ENCODE measurements at regions not wholly inside any gene's neighbourhood (a gene's known extent, or its start where the extent isn't known, plus 50 kb on each side); places are given as distances from the start of the nearest gene placed in this dataset.

DNA sequence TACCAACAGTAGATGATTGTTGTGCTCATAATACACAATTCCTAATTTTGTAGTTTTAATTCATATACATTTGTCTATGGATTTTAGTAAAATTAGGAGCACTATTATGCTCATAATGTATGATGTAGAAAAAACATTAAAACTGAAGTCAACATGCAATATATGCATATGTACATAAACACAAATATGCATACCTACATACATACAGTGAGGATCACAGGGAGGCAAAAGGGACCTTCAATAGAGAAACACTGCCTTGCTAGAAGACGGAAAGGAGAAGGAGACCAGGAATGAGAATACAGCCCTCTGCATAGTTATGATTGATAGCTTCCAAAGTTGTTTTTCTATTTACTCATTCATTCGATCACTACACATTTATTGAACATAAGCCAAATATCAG, 606.5 kb downstream of the LMO4 start:
- 73 to 74% methylated on average over 2 of the region's 2 CpGs for WGBS, 2 donors
- no peak overlapping the region for H3K27ac ChIP-seq
- no peak for DNase-seq
- TF ChIP-seq CTCF (IDR thresholded peaks at IDR 0.05) (no peak), POLR2A (IDR thresholded peaks at IDR 0.05) (no peak)
- H3K4me3 ChIP-seq = no peak overlapping the region
- no peaks in the 10 kb centered on the region for H3K27me3 ChIP-seq
- no peaks in the 10 kb centered on the region for H3K4me1 ChIP-seq
- intact Hi-C loops (cut with DNase I) = no loop called here
- no peaks in the 10 kb centered on the region for H3K9me3 ChIP-seq
- no peaks in the 10 kb centered on the region for H3K36me3 ChIP-seq (replicated peaks in 1 of 2; ENCODE audit: insufficient read depth in 1 of 2, low read depth in 2 of 2)
- no peak for ATAC-seq

DNA sequence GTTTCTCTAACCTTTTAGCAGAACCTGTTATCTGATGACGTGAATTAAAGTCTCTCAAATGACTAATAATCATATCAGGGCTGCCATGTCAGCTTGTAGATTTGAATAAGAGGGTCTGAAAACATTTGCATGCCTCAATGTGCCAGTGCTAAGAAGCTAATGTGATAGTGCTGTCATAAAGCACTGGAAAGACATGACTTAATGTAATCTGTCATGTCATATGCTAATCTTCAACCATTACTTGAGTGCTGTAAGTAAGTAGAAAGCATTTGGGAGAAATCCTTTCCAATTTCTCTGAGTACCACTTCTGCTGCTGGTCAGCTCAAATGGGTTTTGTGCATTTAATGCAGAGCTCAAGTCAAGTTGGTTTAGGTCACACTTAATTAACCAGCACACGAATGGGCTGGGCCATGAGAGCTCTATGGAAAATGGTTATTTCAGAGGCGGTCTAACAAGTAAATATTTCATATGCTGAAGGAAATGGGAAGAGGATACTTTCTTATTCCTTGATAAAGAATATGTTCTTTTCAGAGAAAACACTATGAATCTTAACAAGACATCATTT, 609.2 kb downstream of the LMO4 start:
- no peak for TF ChIP-seq CTCF (IDR thresholded peaks at IDR 0.05)
- no peak for TF ChIP-seq POLR2A (IDR thresholded peaks at IDR 0.05)
- WGBS, 2 donors = 67 to 73% methylated on average over 3 of the region's 3 CpGs
- intact Hi-C loops (cut with DNase I) = no loop called here
- H3K4me1 ChIP-seq = no peaks in the 10 kb centered on the region
- H3K9me3 ChIP-seq = no peaks in the 10 kb centered on the region
- H3K27ac ChIP-seq = no peak overlapping the region
- no peak for DNase-seq
- ATAC-seq = no peak
- no peaks in the 10 kb centered on the region for H3K27me3 ChIP-seq
- H3K4me3 ChIP-seq = no peak overlapping the region
- no peaks in the 10 kb centered on the region for H3K36me3 ChIP-seq (replicated peaks in 1 of 2; ENCODE audit: insufficient read depth in 1 of 2, low read depth in 2 of 2)

GRCh38 chr1:87938631-87939030, 610.0 kb downstream of the LMO4 start:
- WGBS, 2 donors = 80 to 86% methylated on average over 2 of the region's 2 CpGs
- intact Hi-C loops (cut with DNase I) = no loop called here
- no peaks in the 10 kb centered on the region for H3K27me3 ChIP-seq

GRCh38 chr1:87939444-87939843, 610.8 kb downstream of the LMO4 start:
- TF ChIP-seq POLR2A (IDR thresholded peaks at IDR 0.05) (no peak), CTCF (IDR thresholded peaks at IDR 0.05) (no peak)
- Histone ChIP-seq H3K4me3 (no peak overlapping the region), H3K27ac (no peak overlapping the region), H3K36me3 (replicated peaks in 1 of 2; ENCODE audit: insufficient read depth in 1 of 2, low read depth in 2 of 2) (no peaks in the 10 kb centered on the region), H3K9me3 (no peaks in the 10 kb centered on the region), H3K27me3 (no peaks in the 10 kb centered on the region), H3K4me1 (no peaks in the 10 kb centered on the region)
- 65 to 72% methylated on average over 2 of the region's 2 CpGs for WGBS, 2 donors
- DNase-seq = no peak
- intact Hi-C loops (cut with DNase I) = no loop called here
- ATAC-seq = no peak

More at GRCh38 chr1:87938631-87939030, 610.0 kb downstream of the LMO4 start:
- ATAC-seq (no peak), DNase-seq (no peak)
- Histone ChIP-seq H3K4me3 (no peak overlapping the region), H3K4me1 (no peaks in the 10 kb centered on the region), H3K36me3 (replicated peaks in 1 of 2; ENCODE audit: insufficient read depth in 1 of 2, low read depth in 2 of 2) (no peaks in the 10 kb centered on the region), H3K9me3 (no peaks in the 10 kb centered on the region), H3K27ac (no peak overlapping the region)
- no peak for TF ChIP-seq POLR2A (IDR thresholded peaks at IDR 0.05)
- no peak for TF ChIP-seq CTCF (IDR thresholded peaks at IDR 0.05)

DNA sequence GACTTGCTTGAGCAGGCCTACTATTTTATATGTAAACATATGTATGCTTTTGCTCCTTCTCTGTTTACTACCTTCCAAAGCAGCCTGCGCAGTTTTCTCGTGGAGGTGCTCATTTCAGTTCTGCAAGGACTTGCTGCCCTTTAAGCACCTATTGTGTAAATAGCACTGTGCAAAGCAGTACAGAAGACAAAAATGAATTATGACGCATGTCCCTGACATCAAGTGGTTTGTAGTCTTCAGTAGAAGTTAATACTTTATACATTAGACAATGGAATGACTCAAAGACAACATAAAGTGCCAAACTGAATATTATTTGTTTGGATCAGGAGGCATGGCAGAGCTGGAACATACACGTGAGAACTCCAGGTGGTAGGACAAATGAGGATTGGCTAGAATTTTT, 611.7 kb downstream of the LMO4 start:
- intact Hi-C loops (cut with DNase I) = no loop called here
- H3K27ac ChIP-seq = no peak overlapping the region
- H3K4me1 ChIP-seq = no peaks in the 10 kb centered on the region
- no peak for ATAC-seq
- DNase-seq = no peak
- H3K36me3 ChIP-seq (replicated peaks in 1 of 2; ENCODE audit: insufficient read depth in 1 of 2, low read depth in 2 of 2) = no peaks in the 10 kb centered on the region
- no peaks in the 10 kb centered on the region for H3K27me3 ChIP-seq
- WGBS, 2 donors = 74 to 76% methylated on average over 4 of the region's 4 CpGs
- H3K9me3 ChIP-seq = no peaks in the 10 kb centered on the region
- TF ChIP-seq POLR2A (IDR thresholded peaks at IDR 0.05) = no peak
- TF ChIP-seq CTCF (IDR thresholded peaks at IDR 0.05) = no peak
- no peak overlapping the region for H3K4me3 ChIP-seq

Measured in body of pancreas (tissue), 4 donors.